Heart left ventricle (tissue), 16 donors: ENCODE measurements at regions not wholly inside any gene's neighbourhood (a gene's known extent, or its start where the extent isn't known, plus 50 kb on each side); places are given as distances from the start of the nearest gene placed in this dataset.

Source experiments
- ATAC-seq, 4 donors: fragments of 200-7000 bp; cut with Tn5 transposase; one replicate each; pipeline ENCODE4 v1.9.1; 2020 to 2022; ENCODE audit warnings: moderate library complexity in 4 of 4, mild to moderate bottlenecking in 3 of 4, moderate number of reproducible peaks in 1 of 4
- DNase-seq, 5 donors: peaks; one replicate each; pipeline ENCODE4 v3.0.0-alpha.2; 2020
- H3K27ac ChIP-seq, 12 donors: fragments of 200-600 bp; sonication (generic) in 4 of 12; one replicate each; pipeline versions ENCODE4 v1.5.0 to v1.8.0; 2016 to 2022; ENCODE audit warnings: mild to moderate bottlenecking in 2 of 12
- H3K27me3 ChIP-seq, 9 donors: fragments of 200-600 bp; sonication (generic) in 2 of 9; one replicate each; pipeline versions ENCODE4 v1.5.1 to v1.8.0; 2016 to 2022; ENCODE audit warnings: mild to moderate bottlenecking in 3 of 9
- H3K36me3 ChIP-seq, 9 donors: fragments of 200-600 bp; sonication (generic) in 2 of 9; one replicate each; pipeline versions ENCODE4 v1.5.0 to v1.8.0; 2018 to 2022; ENCODE audit warnings: mild to moderate bottlenecking in 2 of 9
- H3K4me1 ChIP-seq, 12 donors: fragments of 200-600 bp; sonication (generic) in 4 of 12; one replicate each; pipeline versions ENCODE4 v1.5.0 to v1.8.0; 2016 to 2022; ENCODE audit warnings: mild to moderate bottlenecking in 3 of 12
- H3K4me3 ChIP-seq, 12 donors: fragments of 200-600 bp; sonication (generic) in 4 of 12; one replicate each; pipeline versions ENCODE4 v1.5.0 to v1.8.0; 2017 to 2022; ENCODE audit warnings: mild to moderate bottlenecking in 9 of 12, moderate library complexity in 4 of 12
- H3K9me3 ChIP-seq, 12 donors: fragments of 200-600 bp; sonication (generic) in 4 of 12; one replicate each; pipeline versions ENCODE4 v1.5.0 to v1.8.0; 2016 to 2022; ENCODE audit warnings: mild to moderate bottlenecking in 1 of 12
- CTCF ChIP-seq, 12 donors: fragments of 200-600 bp; sonication (generic) in 4 of 12; IDR thresholded peaks; one replicate each; pipeline versions ENCODE4 v1.5.0 to v1.8.0; 2018 to 2022; ENCODE audit warnings: antibody characterized with exemption in 12 of 12, mild to moderate bottlenecking in 5 of 12
- POLR2A ChIP-seq, 2 donors: fragments of 450-650 bp; IDR thresholded peaks; one replicate each; pipeline ENCODE4 v1.6.1; 2017; ENCODE audit warnings: antibody characterized with exemption in 2 of 2, mild to moderate bottlenecking in 2 of 2, moderate library complexity in 2 of 2
- WGBS, 4 donors: extraction: QIAGEN DNeasy Blood & Tissue Kit in 2 of 4; methylation state at CpG; one replicate each; pipeline versions ENCODE4 v1.1.5 to v1.1.7; 2013 to 2018; 5-methylcytosine and 5-hydroxymethylcytosine counted together
- intact Hi-C, 10 donors: fragments of 100-400 bp; cut with DNase I; formaldehyde crosslinking; loops; one replicate each; pipeline versions ENCODE4 v1.11.1 to v1.14.2; 2022
- donor health status: ischemic (EF 13 %, LVEDD 7.1; RV severe dilation, severe dysfunction).
- donor health status: healthy with polysubstance abuse.
- donor health status: DM: no; HTN: yes; CAD: no.
- donor health status: DM: no; HTN: no; CAD: no.
- donor health status: ischemic (EF 25% LVEDD 6.9; RV normal size, moderate dysfunction).
- donor health status: ischemic (EF 25% LVEDD 5.7; RV mildly dilated, moderate dysfunction).
- donor health status: healthy.
- donor health status: DM: yes; HTN: yes; CAD: no.
- donor health status: ischemic (EF 35%, LVEDD 5.7; RV mildly dilated, moderate dysfunction).
- donor health status: nonischemic (EF 11% LVEDD 7.7; RV severe dilation, severe dysfunction).
- donor health status: DM: yes; HTN: yes; CAD: no.
- donor health status: PGD.
- donor health status: ischemic (EF 29% LVEDD 5.4; RV normal size, mild dysfunction).
- donor health status: nonischemic (EF 23%, LVEDD 6.1; RV moderate dilation, normal function).

- Histone ChIP-seq H3K27me3 (no peaks in the 10 kb centered on the region), H3K4me1 (no peaks in the 10 kb centered on the region), H3K9me3 (no peaks in the 10 kb centered on the region), H3K27ac (no peak overlapping the region), H3K4me3 (no peak overlapping the region), H3K36me3 (no peaks in the 10 kb centered on the region)
- DNase-seq (no peak), ATAC-seq (no peak)
- TF ChIP-seq CTCF (IDR thresholded peaks at IDR 0.05), result no peak
- no peak for TF ChIP-seq POLR2A (IDR thresholded peaks at IDR 0.05)
- intact Hi-C loops, result no loop called here
- WGBS, 4 donors, result 83 to 86% (median 86%) methylated on average over 4 of the region's 4 CpGs
These were observed 467.4 kb downstream of the TRIML1 start for GRCh38 chr4:188606635-188607034.

DNA sequence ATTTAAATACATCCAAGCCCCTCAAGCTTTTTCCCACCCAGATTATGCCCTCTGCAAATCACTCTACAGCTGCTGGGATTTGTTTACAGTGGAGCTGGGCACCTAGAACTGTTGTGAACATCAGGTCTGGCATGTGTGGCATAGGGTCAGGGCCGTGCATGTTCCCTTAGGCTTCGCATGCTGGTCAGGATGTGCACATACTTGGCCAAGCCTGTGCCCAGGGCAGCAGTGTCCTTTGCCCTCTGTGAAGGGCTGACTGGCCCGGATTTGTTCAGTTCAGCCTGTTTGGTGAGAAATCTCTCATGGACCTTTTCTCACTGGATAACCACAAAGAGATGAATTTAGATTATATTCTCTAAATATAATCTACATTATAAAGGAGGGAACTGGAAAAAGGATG is 471.9 kb downstream of the TRIML1 start:
- no peaks in the 10 kb centered on the region for H3K27me3 ChIP-seq
- H3K36me3 ChIP-seq, result no peaks in the 10 kb centered on the region
- TF ChIP-seq POLR2A (IDR thresholded peaks at IDR 0.05) (no peak), CTCF (IDR thresholded peaks at IDR 0.05) (no peak)
- no peak overlapping the region for H3K27ac ChIP-seq
- 76 to 97% (median 81%) methylated on average over 2 to 3 of the region's 3 CpGs for WGBS, 4 donors
- H3K9me3 ChIP-seq, result no peaks in the 10 kb centered on the region
- H3K4me1 ChIP-seq, result no peaks in the 10 kb centered on the region
- DNase-seq (no peak), ATAC-seq (no peak)
- no peak overlapping the region for H3K4me3 ChIP-seq
- intact Hi-C loops, result no loop called here

- Histone ChIP-seq H3K27me3 (no peaks in the 10 kb centered on the region), H3K4me3 (no peak overlapping the region), H3K27ac (no peak overlapping the region), H3K9me3 (no peaks in the 10 kb centered on the region), H3K36me3 (no peaks in the 10 kb centered on the region), H3K4me1 (no peaks in the 10 kb centered on the region)
- DNase-seq, result no peak
- intact Hi-C loops, result no loop called here
- no peak for TF ChIP-seq CTCF (IDR thresholded peaks at IDR 0.05)
- no peak for TF ChIP-seq POLR2A (IDR thresholded peaks at IDR 0.05)
- WGBS, 4 donors, result 83 to 88% (median 85%) methylated on average over 2 of the region's 2 CpGs
- no peak for ATAC-seq
These were observed 473.4 kb downstream of the TRIML1 start for GRCh38 chr4:188612659-188613058.

DNA sequence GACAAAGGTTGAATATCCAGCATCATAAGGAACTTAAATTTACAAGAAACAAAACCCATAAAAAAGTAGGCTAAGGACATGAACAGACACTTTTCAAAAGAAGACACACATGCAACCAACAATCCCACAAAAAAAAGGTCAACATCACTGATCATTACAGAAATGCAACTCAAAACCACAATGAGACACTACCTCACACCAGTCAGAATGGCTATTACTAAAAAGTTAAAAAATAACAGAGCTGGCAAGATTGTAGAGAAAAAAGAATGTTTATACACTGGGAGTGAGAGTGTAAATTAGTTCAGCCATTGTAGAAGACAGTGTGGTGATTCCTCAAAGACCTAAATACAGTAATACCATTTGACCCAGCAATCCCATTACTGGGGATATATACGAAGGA is 474.7 kb downstream of the TRIML1 start:
- Histone ChIP-seq H3K4me3 (no peak overlapping the region), H3K36me3 (no peaks in the 10 kb centered on the region), H3K4me1 (no peaks in the 10 kb centered on the region), H3K27me3 (peaks cover 0 to under 1% (median 0%) of the 10 kb centered on the region in 9 donors), H3K27ac (no peak overlapping the region), H3K9me3 (no peaks in the 10 kb centered on the region)
- ATAC-seq (no peak), DNase-seq (no peak)
- intact Hi-C loops, result no loop called here
- 42 to 95% (median 88%) methylated on average over 1 of the region's 1 CpG for WGBS, 4 donors
- TF ChIP-seq CTCF (IDR thresholded peaks at IDR 0.05) (no peak), POLR2A (IDR thresholded peaks at IDR 0.05) (no peak)
